ENCODE measurements at regions not wholly inside any gene's neighbourhood (a gene's known extent, or its start where the extent isn't known, plus 50 kb on each side); places are given as distances from the start of the nearest gene placed in this dataset.

GRCh38 chr9:7408845-7409244 is 390.7 kb downstream of the DMAC1 start (continued):
- TF ChIP-seq SIN3A (conservative IDR thresholded peaks at IDR 0.05 in 1 of 2, IDR thresholded peaks at IDR 0.05 in 1 of 2; ENCODE audit: low read depth in 1 of 2, low read length in 2 of 2) (no peak), CREB1 (IDR thresholded peaks at IDR 0.05) (no peak), HDAC2 (IDR thresholded peaks at IDR 0.05; ENCODE audit: borderline replicate concordance in 1 of 2, low read depth in 2 of 2, low read length in 2 of 2) (no peak), RBBP5 (IDR thresholded peaks at IDR 0.05; ENCODE audit: borderline replicate concordance, low read depth, low read length) (no peak), BRCA1 (IDR thresholded peaks at IDR 0.05; ENCODE audit: low read depth, low read length) (no peak)

Data from H1 (cell line).